ENCODE measurements at regions not wholly inside any gene's neighbourhood (a gene's known extent, or its start where the extent isn't known, plus 50 kb on each side); places are given as distances from the start of the nearest gene placed in this dataset.

- H3K36me3 ChIP-seq (ENCODE audit: control insufficient read depth in 4 of 4, insufficient read depth in 3 of 4, low read depth in 1 of 4, low read length in 3 of 4), result no peaks in the 10 kb centered on the region
- H3K4me1 ChIP-seq (ENCODE audit: control insufficient read depth in 4 of 4, insufficient read depth in 4 of 4, low read length in 3 of 4), result no peaks in the 10 kb centered on the region
- no peak overlapping the region for H3K4me3 ChIP-seq (ENCODE audit: low read depth in 1 of 3, low read length in 3 of 3)
- no peak for DNase-seq (ENCODE audit: low spot score)
- H3K27me3 ChIP-seq (ENCODE audit: control insufficient read depth in 4 of 4, insufficient read depth in 4 of 4, low read length in 3 of 4), result no peaks in the 10 kb centered on the region
- H3K27ac ChIP-seq (ENCODE audit: low read depth in 1 of 2, low read length in 2 of 2), result no peak overlapping the region
- 93% methylated on average over 3 of the region's 3 CpGs for WGBS
- no peaks in the 10 kb centered on the region for H3K9me3 ChIP-seq (ENCODE audit: control insufficient read depth in 4 of 4, low read length in 3 of 4)
- H3K9ac ChIP-seq (ENCODE audit: low read depth in 1 of 2, low read length in 2 of 2), result no peak overlapping the region
- TF ChIP-seq TAF1 (conservative IDR thresholded peaks at IDR 0.05) (no peak), ATF3 (IDR thresholded peaks at IDR 0.05) (no peak), HNF4G (IDR thresholded peaks at IDR 0.05) (no peak), MAX (IDR thresholded peaks at IDR 0.05) (no peak), EGR1 (IDR thresholded peaks at IDR 0.05; ENCODE audit: low read depth in 2 of 2) (no peak), NR2F2 (IDR thresholded peaks at IDR 0.05) (no peak), HNF4A (conservative IDR thresholded peaks at IDR 0.05) (no peak), GABPA (IDR thresholded peaks at IDR 0.05 in 1 of 2, conservative IDR thresholded peaks at IDR 0.05 in 1 of 2) (no peak), FOXA2 (IDR thresholded peaks at IDR 0.05) (no peak), ZBTB33 (IDR thresholded peaks at IDR 0.05) (no peak), YY1 (IDR thresholded peaks at IDR 0.05) (no peak), RXRA (IDR thresholded peaks at IDR 0.05) (no peak), RAD21 (IDR thresholded peaks at IDR 0.05) (no peak), FOXA1 (IDR thresholded peaks at IDR 0.05) (no peak), SP1 (IDR thresholded peaks at IDR 0.05) (no peak), JUND (IDR thresholded peaks at IDR 0.05) (no peak)
- TF ChIP-seq, protein P1, sequence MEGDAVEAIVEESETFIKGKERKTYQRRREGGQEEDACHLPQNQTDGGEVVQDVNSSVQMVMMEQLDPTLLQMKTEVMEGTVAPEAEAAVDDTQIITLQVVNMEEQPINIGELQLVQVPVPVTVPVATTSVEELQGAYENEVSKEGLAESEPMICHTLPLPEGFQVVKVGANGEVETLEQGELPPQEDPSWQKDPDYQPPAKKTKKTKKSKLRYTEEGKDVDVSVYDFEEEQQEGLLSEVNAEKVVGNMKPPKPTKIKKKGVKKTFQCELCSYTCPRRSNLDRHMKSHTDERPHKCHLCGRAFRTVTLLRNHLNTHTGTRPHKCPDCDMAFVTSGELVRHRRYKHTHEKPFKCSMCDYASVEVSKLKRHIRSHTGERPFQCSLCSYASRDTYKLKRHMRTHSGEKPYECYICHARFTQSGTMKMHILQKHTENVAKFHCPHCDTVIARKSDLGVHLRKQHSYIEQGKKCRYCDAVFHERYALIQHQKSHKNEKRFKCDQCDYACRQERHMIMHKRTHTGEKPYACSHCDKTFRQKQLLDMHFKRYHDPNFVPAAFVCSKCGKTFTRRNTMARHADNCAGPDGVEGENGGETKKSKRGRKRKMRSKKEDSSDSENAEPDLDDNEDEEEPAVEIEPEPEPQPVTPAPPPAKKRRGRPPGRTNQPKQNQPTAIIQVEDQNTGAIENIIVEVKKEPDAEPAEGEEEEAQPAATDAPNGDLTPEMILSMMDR (IDR thresholded peaks at IDR 0.05; ENCODE audit: low read depth, low read length, missing input control), result no peak
- TF ChIP-seq, protein P2, sequence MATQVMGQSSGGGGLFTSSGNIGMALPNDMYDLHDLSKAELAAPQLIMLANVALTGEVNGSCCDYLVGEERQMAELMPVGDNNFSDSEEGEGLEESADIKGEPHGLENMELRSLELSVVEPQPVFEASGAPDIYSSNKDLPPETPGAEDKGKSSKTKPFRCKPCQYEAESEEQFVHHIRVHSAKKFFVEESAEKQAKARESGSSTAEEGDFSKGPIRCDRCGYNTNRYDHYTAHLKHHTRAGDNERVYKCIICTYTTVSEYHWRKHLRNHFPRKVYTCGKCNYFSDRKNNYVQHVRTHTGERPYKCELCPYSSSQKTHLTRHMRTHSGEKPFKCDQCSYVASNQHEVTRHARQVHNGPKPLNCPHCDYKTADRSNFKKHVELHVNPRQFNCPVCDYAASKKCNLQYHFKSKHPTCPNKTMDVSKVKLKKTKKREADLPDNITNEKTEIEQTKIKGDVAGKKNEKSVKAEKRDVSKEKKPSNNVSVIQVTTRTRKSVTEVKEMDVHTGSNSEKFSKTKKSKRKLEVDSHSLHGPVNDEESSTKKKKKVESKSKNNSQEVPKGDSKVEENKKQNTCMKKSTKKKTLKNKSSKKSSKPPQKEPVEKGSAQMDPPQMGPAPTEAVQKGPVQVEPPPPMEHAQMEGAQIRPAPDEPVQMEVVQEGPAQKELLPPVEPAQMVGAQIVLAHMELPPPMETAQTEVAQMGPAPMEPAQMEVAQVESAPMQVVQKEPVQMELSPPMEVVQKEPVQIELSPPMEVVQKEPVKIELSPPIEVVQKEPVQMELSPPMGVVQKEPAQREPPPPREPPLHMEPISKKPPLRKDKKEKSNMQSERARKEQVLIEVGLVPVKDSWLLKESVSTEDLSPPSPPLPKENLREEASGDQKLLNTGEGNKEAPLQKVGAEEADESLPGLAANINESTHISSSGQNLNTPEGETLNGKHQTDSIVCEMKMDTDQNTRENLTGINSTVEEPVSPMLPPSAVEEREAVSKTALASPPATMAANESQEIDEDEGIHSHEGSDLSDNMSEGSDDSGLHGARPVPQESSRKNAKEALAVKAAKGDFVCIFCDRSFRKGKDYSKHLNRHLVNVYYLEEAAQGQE (IDR thresholded peaks at IDR 0.05), result no peak
These were observed 292.0 kb upstream of the CCDC54 start for GRCh38 chr3:107085261-107085660.

Data from liver (tissue), 8 donors.